ENCODE measurements at regions not wholly inside any gene's neighbourhood (a gene's known extent, or its start where the extent isn't known, plus 50 kb on each side); places are given as distances from the start of the nearest gene placed in this dataset.

GRCh38 chr7:153190986-153191385 is 431.4 kb downstream of the ACTR3B start:
- Histone ChIP-seq H3K56ac (ENCODE audit: extremely low read depth, insufficient read depth, low read length) (no peak overlapping the region), H3K79me1 (ENCODE audit: low read depth in 1 of 2, low read length in 2 of 2) (no peaks in the 10 kb centered on the region), H4K5ac (ENCODE audit: low read depth, low read length) (no peak overlapping the region), H4K91ac (ENCODE audit: insufficient read depth, low read depth, low read length) (no peak overlapping the region), H2AK5ac (ENCODE audit: low read depth, low read length) (no peak overlapping the region), H3K36me3 (ENCODE audit: control insufficient read depth, insufficient read depth, low read length) (no peaks in the 10 kb centered on the region), H4K8ac (ENCODE audit: low read depth in 2 of 2, low read length in 2 of 2) (no peak overlapping the region), H3K4ac (ENCODE audit: low read depth, low read length) (no peak overlapping the region), H2BK120ac (ENCODE audit: low read depth, low read length) (no peak overlapping the region), H3K23ac (ENCODE audit: low read depth, low read length) (no peak overlapping the region), H2BK5ac (ENCODE audit: low read depth, low read length, poor library complexity, severe bottlenecking) (no peak overlapping the region), H3K4me3 (ENCODE audit: insufficient read depth, low read depth, low read length) (no peak overlapping the region), H4K20me1 (ENCODE audit: insufficient read depth, low read length) (no peaks in the 10 kb centered on the region), H3K4me2 (ENCODE audit: low read depth, low read length) (no peak overlapping the region), H3K27ac (ENCODE audit: insufficient read depth, low read length) (no peak overlapping the region), H3K14ac (replicated peaks; ENCODE audit: low read depth, low read length) (no peak overlapping the region), H3K9ac (ENCODE audit: low read depth, low read length) (no peak overlapping the region), H2BK20ac (ENCODE audit: low read depth, low read length) (no peak overlapping the region), H3K27me3 (ENCODE audit: control insufficient read depth, insufficient read depth, low read length) (no peaks in the 10 kb centered on the region), H3K18ac (ENCODE audit: low read depth, low read length) (no peak overlapping the region), H2AFZ (replicated peaks; ENCODE audit: low read length, poor library complexity) (no peak overlapping the region), H2BK15ac (ENCODE audit: low read depth, low read length) (no peak overlapping the region), H3K9me3 (ENCODE audit: control insufficient read depth, insufficient read depth, low read length) (peaks cover 24% of the 10 kb centered on the region), H2AK9ac (replicated peaks; ENCODE audit: low read depth, low read length, poor library complexity) (no peak overlapping the region), H3K9me1 (ENCODE audit: insufficient read depth, low read length) (no peaks in the 10 kb centered on the region), H3K4me1 (ENCODE audit: control insufficient read depth, insufficient read depth, low read length) (no peaks in the 10 kb centered on the region)
- intact Hi-C loops (cut with micrococcal nuclease), result no loop called here
- 20% methylated on average over 2 of the region's 4 CpGs; no CpG with 5 or more reads in 1 of the 2 experiments for WGBS, 2 experiments (ENCODE audit: extremely low coverage in 2 of 2, insufficient read length in 1 of 2)
- POLR2A ChIA-PET (ENCODE audit: unreplicated experiment), result no interaction called here
- DNase-seq (no peak), ATAC-seq (ENCODE audit: low read depth) (no peak)
- dilution Hi-C loops (cut with HindIII; ENCODE audit: low sequenced_read_pairs, unreplicated experiment), result no loop called here
- no TSS peak for BruUV-seq (replicated peaks)
- TF ChIP-seq CEBPB (IDR thresholded peaks at IDR 0.05; ENCODE audit: low read depth, low read length) (no peak), ELK1 (IDR thresholded peaks at IDR 0.05; ENCODE audit: borderline replicate concordance, low read depth, low read length) (no peak), BHLHE40 (IDR thresholded peaks at IDR 0.05; ENCODE audit: low read depth, low read length) (no peak), RFX5 (IDR thresholded peaks at IDR 0.05; ENCODE audit: low read depth, low read length) (no peak), NFE2L2 (IDR thresholded peaks at IDR 0.05; ENCODE audit: low read depth, low read length) (peak; percentile 35; the same call in 1 of the 2 replicates), MAZ (IDR thresholded peaks at IDR 0.05; ENCODE audit: borderline replicate concordance, low read depth, low read length) (no peak)
- TF ChIP-seq, protein P1, sequence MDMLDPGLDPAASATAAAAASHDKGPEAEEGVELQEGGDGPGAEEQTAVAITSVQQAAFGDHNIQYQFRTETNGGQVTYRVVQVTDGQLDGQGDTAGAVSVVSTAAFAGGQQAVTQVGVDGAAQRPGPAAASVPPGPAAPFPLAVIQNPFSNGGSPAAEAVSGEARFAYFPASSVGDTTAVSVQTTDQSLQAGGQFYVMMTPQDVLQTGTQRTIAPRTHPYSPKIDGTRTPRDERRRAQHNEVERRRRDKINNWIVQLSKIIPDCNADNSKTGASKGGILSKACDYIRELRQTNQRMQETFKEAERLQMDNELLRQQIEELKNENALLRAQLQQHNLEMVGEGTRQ (IDR thresholded peaks at IDR 0.05; ENCODE audit: low read depth, low read length), result no peak
- CTCF ChIA-PET, result no interaction called here
- in situ Hi-C loops (cut with MboI; ENCODE audit: low sequenced_read_pairs), result no loop called here
